HepG2 (cell line): ENCODE measurements at regions not wholly inside any gene's neighbourhood (a gene's known extent, or its start where the extent isn't known, plus 50 kb on each side); places are given as distances from the start of the nearest gene placed in this dataset.

Source experiments
- ELF1 ChIP-seq: sonication (generic); formaldehyde crosslinking; IDR thresholded peaks from 2 replicates; pipeline ENCODE4 v1.4.0; 2020; ENCODE audit warnings: missing genetic modification reagents
- JUND ChIP-seq: sonication (generic); formaldehyde crosslinking; IDR thresholded peaks from 2 replicates; pipeline ENCODE4 v1.8.0; 2022; ENCODE audit warnings: mild to moderate bottlenecking, missing genetic modification reagents
- KLF13 ChIP-seq: sonication (generic); formaldehyde crosslinking; IDR thresholded peaks from 2 replicates; pipeline ENCODE4 v1.4.0; 2020; ENCODE audit warnings: mild to moderate bottlenecking, missing genetic modification reagents
- POLR2AphosphoS2 ChIP-seq: IDR thresholded peaks from 2 replicates; pipeline ENCODE4 v1.6.1; 2011; ENCODE audit warnings: low read depth, low read length, improper control_type of control experiment
- POLR2AphosphoS5 ChIP-seq: IDR thresholded peaks from 2 replicates; pipeline ENCODE4 v1.6.1; 2012; ENCODE audit warnings: low read depth, low read length
- RBFOX2 ChIP-seq: fragments of 200-400 bp; formaldehyde crosslinking; IDR thresholded peaks from 2 replicates; pipeline ENCODE4 v1.6.1; 2017; ENCODE audit warnings: low read depth, mild to moderate bottlenecking, low read length
- TAF15 ChIP-seq: fragments of 200-400 bp; formaldehyde crosslinking; IDR thresholded peaks from one replicate; pipeline ENCODE4 v1.6.1; 2018; ENCODE audit warnings: mild to moderate bottlenecking, low read depth, low read length; ENCODE audit not compliant: poor library complexity, severe bottlenecking
- TCF7 ChIP-seq: sonication (generic); IDR thresholded peaks from 2 replicates; pipeline ENCODE4 v1.6.1; 2016; ENCODE audit warnings: antibody characterized with exemption, low read depth
- ZBTB21 ChIP-seq: sonication (generic); formaldehyde crosslinking; IDR thresholded peaks from 2 replicates; pipeline ENCODE4 v1.4.0; 2020; ENCODE audit warnings: missing genetic modification reagents
- ZEB1 ChIP-seq: IDR thresholded peaks from 2 replicates; pipeline ENCODE4 v1.6.1; 2012; ENCODE audit warnings: mild to moderate bottlenecking, low read depth, inconsistent platforms; ENCODE audit not compliant: insufficient replicate concordance
- ZNF572 ChIP-seq: sonication (generic); formaldehyde crosslinking; IDR thresholded peaks from 2 replicates; pipeline ENCODE4 v1.5.1; 2020; ENCODE audit warnings: mild to moderate bottlenecking, missing genetic modification reagents
- ZNF776 ChIP-seq: sonication (generic); formaldehyde crosslinking; IDR thresholded peaks from 2 replicates; pipeline ENCODE4 v1.4.0; 2020; ENCODE audit warnings: mild to moderate bottlenecking, missing genetic modification reagents
- TF ChIP-seq, protein P1 (sequence below): sonication (generic); formaldehyde crosslinking; IDR thresholded peaks from 2 replicates; pipeline ENCODE4 v1.8.1; 2022; ENCODE audit warnings: mild to moderate bottlenecking, missing genetic modification reagents
- TF ChIP-seq, protein P2 (sequence below): sonication (generic); formaldehyde crosslinking; IDR thresholded peaks from 2 replicates; pipeline ENCODE4 v1.5.0; 2020; ENCODE audit warnings: mild to moderate bottlenecking, missing genetic modification reagents, moderate library complexity

DNA sequence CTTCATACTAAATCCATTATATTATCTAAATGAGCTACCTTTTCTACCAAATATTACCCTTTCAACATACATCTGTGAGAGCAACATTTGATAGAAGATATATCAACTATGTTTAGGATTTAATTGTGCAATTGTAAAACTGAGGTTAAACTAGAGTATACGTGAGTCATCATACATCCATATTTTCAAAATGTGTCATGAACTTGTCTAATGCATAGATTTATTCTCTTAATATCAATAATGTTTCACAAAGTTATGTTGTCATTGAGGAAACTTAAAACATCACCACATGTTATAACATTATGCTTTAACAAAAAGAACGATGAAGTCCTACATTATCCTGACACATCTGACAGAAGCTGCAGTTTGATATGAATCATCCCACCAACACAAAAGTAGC lies 645.5 kb upstream of the NOVA1 start:
- no peak for TF ChIP-seq ZNF776
- no peak for TF ChIP-seq ZEB1
- TF ChIP-seq, protein P1, sequence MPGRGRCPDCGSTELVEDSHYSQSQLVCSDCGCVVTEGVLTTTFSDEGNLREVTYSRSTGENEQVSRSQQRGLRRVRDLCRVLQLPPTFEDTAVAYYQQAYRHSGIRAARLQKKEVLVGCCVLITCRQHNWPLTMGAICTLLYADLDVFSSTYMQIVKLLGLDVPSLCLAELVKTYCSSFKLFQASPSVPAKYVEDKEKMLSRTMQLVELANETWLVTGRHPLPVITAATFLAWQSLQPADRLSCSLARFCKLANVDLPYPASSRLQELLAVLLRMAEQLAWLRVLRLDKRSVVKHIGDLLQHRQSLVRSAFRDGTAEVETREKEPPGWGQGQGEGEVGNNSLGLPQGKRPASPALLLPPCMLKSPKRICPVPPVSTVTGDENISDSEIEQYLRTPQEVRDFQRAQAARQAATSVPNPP (CRISPR knock-in tag): no peak
- no peak for TF ChIP-seq ZNF572 (CRISPR knock-in tag)
- no peak for TF ChIP-seq TAF15
- TF ChIP-seq, protein P2, sequence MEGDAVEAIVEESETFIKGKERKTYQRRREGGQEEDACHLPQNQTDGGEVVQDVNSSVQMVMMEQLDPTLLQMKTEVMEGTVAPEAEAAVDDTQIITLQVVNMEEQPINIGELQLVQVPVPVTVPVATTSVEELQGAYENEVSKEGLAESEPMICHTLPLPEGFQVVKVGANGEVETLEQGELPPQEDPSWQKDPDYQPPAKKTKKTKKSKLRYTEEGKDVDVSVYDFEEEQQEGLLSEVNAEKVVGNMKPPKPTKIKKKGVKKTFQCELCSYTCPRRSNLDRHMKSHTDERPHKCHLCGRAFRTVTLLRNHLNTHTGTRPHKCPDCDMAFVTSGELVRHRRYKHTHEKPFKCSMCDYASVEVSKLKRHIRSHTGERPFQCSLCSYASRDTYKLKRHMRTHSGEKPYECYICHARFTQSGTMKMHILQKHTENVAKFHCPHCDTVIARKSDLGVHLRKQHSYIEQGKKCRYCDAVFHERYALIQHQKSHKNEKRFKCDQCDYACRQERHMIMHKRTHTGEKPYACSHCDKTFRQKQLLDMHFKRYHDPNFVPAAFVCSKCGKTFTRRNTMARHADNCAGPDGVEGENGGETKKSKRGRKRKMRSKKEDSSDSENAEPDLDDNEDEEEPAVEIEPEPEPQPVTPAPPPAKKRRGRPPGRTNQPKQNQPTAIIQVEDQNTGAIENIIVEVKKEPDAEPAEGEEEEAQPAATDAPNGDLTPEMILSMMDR (CRISPR knock-in tag): no peak
- no peak for TF ChIP-seq KLF13 (CRISPR knock-in tag)
- no peak for TF ChIP-seq ZBTB21 (CRISPR knock-in tag)
- no peak for TF ChIP-seq POLR2AphosphoS5
- no peak for TF ChIP-seq RBFOX2
- no peak for TF ChIP-seq JUND (CRISPR knock-in tag)
- TF ChIP-seq TCF7: no peak
- no peak for TF ChIP-seq ELF1 (CRISPR knock-in tag)
- no peak for TF ChIP-seq POLR2AphosphoS2
